ENCODE measurements at regions not wholly inside any gene's neighbourhood (a gene's known extent, or its start where the extent isn't known, plus 50 kb on each side); places are given as distances from the start of the nearest gene placed in this dataset.
"Not testable (repeated sequence)": the region's sequence is repeated elsewhere in the genome, so short reads cannot be mapped to it uniquely, and the experiment has no call there.

- CTCF ChIA-PET = no interaction called here
- Histone ChIP-seq H3K79me2 (ENCODE audit: control insufficient read depth, insufficient read depth, low read length) (no peaks in the 10 kb centered on the region), H3K4me2 (replicated peaks; ENCODE audit: low read depth, low read length, poor library complexity, severe bottlenecking) (no peak overlapping the region), H3K36me3 (replicated peaks in 1 of 2; ENCODE audit: control extremely low read depth in 1 of 2, control insufficient read depth in 1 of 2, extremely low read depth in 1 of 2, insufficient read depth in 2 of 2, low read length in 1 of 2) (no peaks in the 10 kb centered on the region), H3K9me3 (ENCODE audit: control extremely low read depth in 1 of 3, control insufficient read depth in 2 of 3, insufficient read depth in 1 of 3, low read length in 2 of 3) (no peaks in the 10 kb centered on the region), H4K20me1 (ENCODE audit: control insufficient read depth, insufficient read depth, low read length, poor library complexity, severe bottlenecking) (no peaks in the 10 kb centered on the region), H3K27ac (ENCODE audit: low read length in 2 of 2) (no peak overlapping the region), H3K4me1 (ENCODE audit: control insufficient read depth in 2 of 2, insufficient read depth in 2 of 2, low read length in 2 of 2) (no peaks in the 10 kb centered on the region), H3K4me3 (ENCODE audit: control extremely low read depth in 1 of 5, extremely low read depth in 1 of 5, insufficient read depth in 1 of 5, low read depth in 2 of 5, low read length in 4 of 5) (no peak overlapping the region), H3K9ac (ENCODE audit: low read length) (no peak overlapping the region), H3K27me3 (replicated peaks in 1 of 4; ENCODE audit: control extremely low read depth in 1 of 4, control insufficient read depth in 3 of 4, insufficient read depth in 4 of 4, low read length in 3 of 4) (no peaks in the 10 kb centered on the region), H2AFZ (ENCODE audit: insufficient read depth, low read depth, low read length, poor library complexity, severe bottlenecking) (no peak overlapping the region)
- no peaks in the 10 kb centered on the region for H3K27me3 Mint-ChIP-seq
- ATAC-seq (ENCODE audit: low read depth) = no peak
- no peaks in the 10 kb centered on the region for H3K9me3 Mint-ChIP-seq (ENCODE audit: insufficient read depth)
- no peak for TF ChIP-seq CTCF (IDR thresholded peaks at IDR 0.05)
- TF ChIP-seq EZH2 (IDR thresholded peaks at IDR 0.05; ENCODE audit: borderline replicate concordance, insufficient read depth, low read depth, low read length, poor library complexity, severe bottlenecking) = no peak
- DNase-seq = no peak
- no peaks in the 10 kb centered on the region for H3K4me1 Mint-ChIP-seq
- H3K27ac Mint-ChIP-seq = no peak overlapping the region
- intact Hi-C loops (cut with micrococcal nuclease) = no loop called here
- POLR2A ChIA-PET = no interaction called here
- H3K4me3 Mint-ChIP-seq = no peak overlapping the region
- WGBS (ENCODE audit: insufficient coverage) = 90% methylated on average over 3 of the region's 3 CpGs
Observed at GRCh38 chr6:37089783-37090182, 80.2 kb upstream of the PIM1 start.

- H3K4me1 Mint-ChIP-seq; H3K79me2 ChIP-seq (ENCODE audit: control insufficient read depth, insufficient read depth, low read length); H3K36me3 ChIP-seq (replicated peaks in 1 of 2; ENCODE audit: control extremely low read depth in 1 of 2, control insufficient read depth in 1 of 2, extremely low read depth in 1 of 2, insufficient read depth in 2 of 2, low read length in 1 of 2); H3K4me3 ChIP-seq (ENCODE audit: control extremely low read depth in 1 of 5, extremely low read depth in 1 of 5, insufficient read depth in 1 of 5, low read depth in 2 of 5, low read length in 4 of 5); H3K27ac Mint-ChIP-seq; H3K27ac ChIP-seq (ENCODE audit: low read length in 2 of 2); ATAC-seq (ENCODE audit: low read depth); H2AFZ ChIP-seq (ENCODE audit: insufficient read depth, low read depth, low read length, poor library complexity, severe bottlenecking); H3K4me1 ChIP-seq (ENCODE audit: control insufficient read depth in 2 of 2, insufficient read depth in 2 of 2, low read length in 2 of 2); intact Hi-C loops (cut with micrococcal nuclease); H3K4me3 Mint-ChIP-seq; POLR2A ChIA-PET; H3K4me2 ChIP-seq (replicated peaks; ENCODE audit: low read depth, low read length, poor library complexity, severe bottlenecking); H3K9me3 Mint-ChIP-seq (ENCODE audit: insufficient read depth); DNase-seq; H3K9ac ChIP-seq (ENCODE audit: low read length); H4K20me1 ChIP-seq (ENCODE audit: control insufficient read depth, insufficient read depth, low read length, poor library complexity, severe bottlenecking); H3K27me3 ChIP-seq (replicated peaks in 1 of 4; ENCODE audit: control extremely low read depth in 1 of 4, control insufficient read depth in 3 of 4, insufficient read depth in 4 of 4, low read length in 3 of 4); H3K27me3 Mint-ChIP-seq; CTCF ChIA-PET; H3K9me3 ChIP-seq (ENCODE audit: control extremely low read depth in 1 of 3, control insufficient read depth in 2 of 3, insufficient read depth in 1 of 3, low read length in 2 of 3): not testable (repeated sequence)
- WGBS (ENCODE audit: insufficient coverage) = 99% methylated on average over 13 of the region's 13 CpGs
Observed at GRCh38 chr6:37091104-37091503, 78.8 kb upstream of the PIM1 start.

- H3K4me2 ChIP-seq (replicated peaks; ENCODE audit: low read depth, low read length, poor library complexity, severe bottlenecking); H3K27ac Mint-ChIP-seq; H3K4me1 Mint-ChIP-seq; POLR2A ChIA-PET; H3K79me2 ChIP-seq (ENCODE audit: control insufficient read depth, insufficient read depth, low read length); H3K4me3 Mint-ChIP-seq; intact Hi-C loops (cut with micrococcal nuclease); H3K4me1 ChIP-seq (ENCODE audit: control insufficient read depth in 2 of 2, insufficient read depth in 2 of 2, low read length in 2 of 2); ATAC-seq (ENCODE audit: low read depth); DNase-seq; H2AFZ ChIP-seq (ENCODE audit: insufficient read depth, low read depth, low read length, poor library complexity, severe bottlenecking); H3K9me3 Mint-ChIP-seq (ENCODE audit: insufficient read depth); H4K20me1 ChIP-seq (ENCODE audit: control insufficient read depth, insufficient read depth, low read length, poor library complexity, severe bottlenecking); H3K27ac ChIP-seq (ENCODE audit: low read length in 2 of 2); H3K27me3 ChIP-seq (replicated peaks in 1 of 4; ENCODE audit: control extremely low read depth in 1 of 4, control insufficient read depth in 3 of 4, insufficient read depth in 4 of 4, low read length in 3 of 4); H3K4me3 ChIP-seq (ENCODE audit: control extremely low read depth in 1 of 5, extremely low read depth in 1 of 5, insufficient read depth in 1 of 5, low read depth in 2 of 5, low read length in 4 of 5); H3K27me3 Mint-ChIP-seq; H3K9me3 ChIP-seq (ENCODE audit: control extremely low read depth in 1 of 3, control insufficient read depth in 2 of 3, insufficient read depth in 1 of 3, low read length in 2 of 3); H3K36me3 ChIP-seq (replicated peaks in 1 of 2; ENCODE audit: control extremely low read depth in 1 of 2, control insufficient read depth in 1 of 2, extremely low read depth in 1 of 2, insufficient read depth in 2 of 2, low read length in 1 of 2); CTCF ChIA-PET; H3K9ac ChIP-seq (ENCODE audit: low read length): not testable (repeated sequence)
- 94% methylated on average over 5 of the region's 9 CpGs for WGBS (ENCODE audit: insufficient coverage)
Observed at GRCh38 chr6:37091586-37091985, 78.4 kb upstream of the PIM1 start.

Data from B cell (primary cell).